ENCODE measurements at regions not wholly inside any gene's neighbourhood (a gene's known extent, or its start where the extent isn't known, plus 50 kb on each side); places are given as distances from the start of the nearest gene placed in this dataset.

GRCh38 chr10:89894051-89894450, 192.7 kb downstream of the KIF20B start:
- H4K20me1 ChIP-seq (ENCODE audit: control insufficient read depth, extremely low read depth, insufficient read depth, low read length), result no peaks in the 10 kb centered on the region
- dilution Hi-C loops (cut with MboI; ENCODE audit: extremely low pct_ligation_motif_present, low sequenced_read_pairs), result no loop called here
- peaks cover 8% of the 10 kb centered on the region for H3K4me1 ChIP-seq (ENCODE audit: control insufficient read depth, extremely low read depth, insufficient read depth, low read length)
- no peaks in the 10 kb centered on the region for H3K36me3 ChIP-seq (ENCODE audit: control insufficient read depth in 2 of 2, extremely low read depth in 1 of 2, insufficient read depth in 2 of 2, low read length in 2 of 2)
- TF ChIP-seq CTCF (optimal IDR thresholded peaks at IDR 0.05 in 1 of 3, IDR thresholded peaks at IDR 0.05 in 1 of 3, conservative IDR thresholded peaks at IDR 0.05 in 1 of 3; ENCODE audit: extremely low read depth in 1 of 3, insufficient read depth in 2 of 3, low read length in 3 of 3) (no peak), EZH2 (IDR thresholded peaks at IDR 0.05; ENCODE audit: low read length) (no peak)
- DNase-seq (ENCODE audit: low read depth, low spot score) (no peak), FAIRE-seq (no peak)
- no peak overlapping the region for H3K9ac ChIP-seq (ENCODE audit: control insufficient read depth, extremely low read depth, insufficient read depth, low read length)
- no peak overlapping the region for H2AFZ ChIP-seq (ENCODE audit: control insufficient read depth, low read length)
- no peaks in the 10 kb centered on the region for H3K9me1 ChIP-seq (ENCODE audit: control insufficient read depth, extremely low read depth, insufficient read depth, low read length)
- no peaks in the 10 kb centered on the region for H3K9me3 ChIP-seq (ENCODE audit: control insufficient read depth, low read depth, low read length)
- H3K4me2 ChIP-seq (ENCODE audit: control insufficient read depth, extremely low read depth, insufficient read depth, low read depth, low read length), result no peak overlapping the region
- no peak overlapping the region for H3K27ac ChIP-seq (ENCODE audit: control insufficient read depth, insufficient read depth, low read length)
- no peak overlapping the region for H3K4me3 ChIP-seq (ENCODE audit: control insufficient read depth in 2 of 3, extremely low read depth in 1 of 3, insufficient read depth in 2 of 3, low read depth in 1 of 3, low read length in 3 of 3)
- H3K79me2 ChIP-seq (ENCODE audit: control insufficient read depth, insufficient read depth, low read length), result no peaks in the 10 kb centered on the region
- H3K27me3 ChIP-seq (ENCODE audit: control insufficient read depth, extremely low read depth, insufficient read depth, low read length), result no peaks in the 10 kb centered on the region

GRCh38 chr10:89900554-89900953, 199.2 kb downstream of the KIF20B start:
- Histone ChIP-seq H2AFZ (ENCODE audit: control insufficient read depth, low read length) (no peak overlapping the region), H3K79me2 (ENCODE audit: control insufficient read depth, insufficient read depth, low read length) (no peaks in the 10 kb centered on the region), H3K36me3 (ENCODE audit: control insufficient read depth in 2 of 2, extremely low read depth in 1 of 2, insufficient read depth in 2 of 2, low read length in 2 of 2) (no peaks in the 10 kb centered on the region), H3K4me1 (ENCODE audit: control insufficient read depth, extremely low read depth, insufficient read depth, low read length) (peaks cover 6% of the 10 kb centered on the region), H3K4me2 (ENCODE audit: control insufficient read depth, extremely low read depth, insufficient read depth, low read depth, low read length) (no peak overlapping the region), H3K9me1 (ENCODE audit: control insufficient read depth, extremely low read depth, insufficient read depth, low read length) (no peaks in the 10 kb centered on the region), H3K27ac (ENCODE audit: control insufficient read depth, insufficient read depth, low read length) (no peak overlapping the region), H3K4me3 (ENCODE audit: control insufficient read depth in 2 of 3, extremely low read depth in 1 of 3, insufficient read depth in 2 of 3, low read depth in 1 of 3, low read length in 3 of 3) (no peak overlapping the region), H4K20me1 (ENCODE audit: control insufficient read depth, extremely low read depth, insufficient read depth, low read length) (no peaks in the 10 kb centered on the region), H3K9ac (ENCODE audit: control insufficient read depth, extremely low read depth, insufficient read depth, low read length) (no peak overlapping the region), H3K9me3 (ENCODE audit: control insufficient read depth, low read depth, low read length) (no peaks in the 10 kb centered on the region), H3K27me3 (ENCODE audit: control insufficient read depth, extremely low read depth, insufficient read depth, low read length) (no peaks in the 10 kb centered on the region)
- FAIRE-seq (no peak), DNase-seq (ENCODE audit: low read depth, low spot score) (no peak)
- dilution Hi-C loops (cut with MboI; ENCODE audit: extremely low pct_ligation_motif_present, low sequenced_read_pairs), result no loop called here
- TF ChIP-seq EZH2 (IDR thresholded peaks at IDR 0.05; ENCODE audit: low read length) (no peak), CTCF (optimal IDR thresholded peaks at IDR 0.05 in 1 of 3, IDR thresholded peaks at IDR 0.05 in 1 of 3, conservative IDR thresholded peaks at IDR 0.05 in 1 of 3; ENCODE audit: extremely low read depth in 1 of 3, insufficient read depth in 2 of 3, low read length in 3 of 3) (no peak)
